GM12865 (cell line): ENCODE measurements at regions not wholly inside any gene's neighbourhood (a gene's known extent, or its start where the extent isn't known, plus 50 kb on each side); places are given as distances from the start of the nearest gene placed in this dataset.
A peak's percentile ranks its signal among the peaks of the same experiment; 100 is the strongest.

Source experiments
- DNase-seq: peaks from one replicate; pipeline ENCODE4 v3.0.0; 2010; ENCODE audit warnings: low read depth
- H3K4me3 ChIP-seq: 2 replicates; pipeline ENCODE4 v1.5.1; 2011; ENCODE audit warnings: mild to moderate bottlenecking, low read depth, low read length, control low read depth
- CTCF ChIP-seq: IDR thresholded peaks from 2 replicates; pipeline ENCODE4 v1.5.1; 2011; ENCODE audit warnings: low read length, control low read depth, low read depth, inconsistent platforms; ENCODE audit not compliant: insufficient read depth; ENCODE audit errors: missing control alignments

- peak; percentile 49 for TF ChIP-seq CTCF
- no peak overlapping the region for H3K4me3 ChIP-seq
- DNase-seq = peak; percentile 44
These were observed 159.5 kb upstream of the USP38 start for GRCh38 chr4:143025081-143025704.

- TF ChIP-seq CTCF = no peak
- no peak for DNase-seq
These were observed 158.1 kb upstream of the USP38 start for GRCh38 chr4:143026459-143027170.

GRCh38 chr4:143035661-143036060, 149.1 kb upstream of the USP38 start:
- no peak for TF ChIP-seq CTCF
- no peak overlapping the region for H3K4me3 ChIP-seq
- no peak for DNase-seq

More at GRCh38 chr4:143026459-143027170, 158.1 kb upstream of the USP38 start:
- no peak overlapping the region for H3K4me3 ChIP-seq

- DNase-seq = no peak
- no peak for TF ChIP-seq CTCF
These were observed 148.3 kb upstream of the USP38 start for GRCh38 chr4:143036443-143036842.

GRCh38 chr4:143046454-143046853, 138.3 kb upstream of the USP38 start:
- no peak for TF ChIP-seq CTCF
- DNase-seq = no peak
- no peak overlapping the region for H3K4me3 ChIP-seq

More at GRCh38 chr4:143036443-143036842, 148.3 kb upstream of the USP38 start:
- no peak overlapping the region for H3K4me3 ChIP-seq

GRCh38 chr4:143046906-143047305, 137.8 kb upstream of the USP38 start:
- no peak for DNase-seq
- H3K4me3 ChIP-seq = no peak overlapping the region
- TF ChIP-seq CTCF = no peak
